DMS 273 treated with DMSO at 0.1 percent for 48 hours (cell line): ENCODE measurements at regions not wholly inside any gene's neighbourhood (a gene's known extent, or its start where the extent isn't known, plus 50 kb on each side); places are given as distances from the start of the nearest gene placed in this dataset.

Experiments
- DNase-seq: peaks from one replicate; lab custom pipeline; 2025; lab: John Stamatoyannopoulos, UW

DNA sequence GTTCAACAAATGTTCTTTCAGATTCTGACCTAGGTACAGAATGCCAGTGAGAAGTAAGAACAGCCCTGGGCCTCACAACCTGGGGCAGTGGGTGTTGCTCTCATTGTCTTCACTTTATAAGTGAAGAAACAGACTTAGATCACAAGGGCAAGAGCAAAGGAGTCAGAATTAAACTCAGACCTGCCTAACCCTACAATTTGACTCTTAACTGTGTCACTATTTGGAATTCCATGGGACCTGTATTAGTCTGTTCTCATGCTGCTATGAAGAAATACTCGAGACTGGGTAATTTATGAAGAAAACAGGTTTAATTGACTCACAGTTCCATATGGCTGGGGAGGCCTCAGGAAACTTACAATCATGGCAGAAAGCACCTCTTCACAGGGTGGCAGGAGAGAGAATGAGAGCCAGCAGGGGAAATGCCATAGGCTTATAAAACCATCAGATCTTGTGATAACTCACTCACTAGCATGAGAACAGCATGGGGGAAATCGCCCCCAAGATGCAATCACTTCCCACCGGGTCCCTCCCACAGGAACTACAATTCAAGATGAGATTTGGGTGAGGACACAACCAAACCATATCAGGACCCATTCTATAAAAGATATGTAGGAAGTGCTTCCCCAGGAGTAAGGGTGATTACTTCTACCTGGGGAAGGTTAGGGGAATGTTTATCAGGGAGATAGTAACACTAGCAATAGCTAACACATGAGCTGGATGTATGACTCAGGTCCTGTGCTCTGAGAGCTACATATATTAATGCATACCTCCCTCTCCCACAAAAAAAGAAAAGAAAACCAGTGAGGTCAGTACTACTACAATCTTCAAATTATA lies 270.1 kb downstream of the SOX9 start:
- DNase-seq, result no peak

DNA sequence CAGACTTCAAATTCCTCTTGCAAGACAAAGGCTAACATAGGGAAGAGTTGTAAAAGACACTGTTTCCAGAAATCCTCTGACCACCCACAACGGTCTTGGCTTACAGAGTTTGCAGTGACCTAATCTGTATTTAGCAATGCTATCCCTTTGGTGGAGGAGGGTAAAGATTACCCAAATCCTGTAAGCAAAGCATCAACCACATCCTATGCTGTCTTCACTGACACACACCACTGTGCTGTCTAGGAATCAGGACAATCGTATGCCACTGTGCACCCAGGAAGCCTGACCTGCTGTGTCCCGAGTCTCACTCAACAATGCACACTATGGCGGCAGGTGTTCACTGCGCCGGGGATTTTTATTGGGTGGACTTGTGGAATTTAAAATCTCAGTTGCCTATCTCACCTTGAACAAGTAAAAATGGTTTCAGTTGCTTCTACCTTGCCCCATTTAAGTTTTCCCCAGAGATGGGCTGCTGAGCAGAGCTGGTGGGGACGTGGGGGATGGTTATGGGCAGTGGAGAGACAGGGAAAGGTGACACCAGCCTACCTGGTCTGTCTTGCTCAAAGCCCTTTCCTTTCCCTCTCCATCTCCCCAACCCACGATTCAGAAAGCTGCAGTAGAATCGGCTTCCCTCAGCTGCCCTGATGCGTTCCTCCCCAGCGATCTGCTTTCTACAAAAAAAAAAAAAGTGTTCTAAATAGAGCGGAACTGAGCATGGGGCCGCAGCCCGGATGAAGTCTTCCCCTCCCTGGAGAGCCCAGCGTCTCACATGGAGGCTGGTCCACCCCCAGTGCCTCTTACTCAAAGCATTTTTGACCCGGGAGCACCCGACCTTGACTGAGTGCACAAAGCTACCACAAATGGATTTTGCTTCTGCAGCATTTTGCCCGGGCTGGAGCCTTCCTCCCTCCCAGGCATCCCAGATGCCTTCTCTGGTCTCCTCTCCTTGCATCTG lies 271.5 kb downstream of the SOX9 start:
- no peak for DNase-seq

DNA sequence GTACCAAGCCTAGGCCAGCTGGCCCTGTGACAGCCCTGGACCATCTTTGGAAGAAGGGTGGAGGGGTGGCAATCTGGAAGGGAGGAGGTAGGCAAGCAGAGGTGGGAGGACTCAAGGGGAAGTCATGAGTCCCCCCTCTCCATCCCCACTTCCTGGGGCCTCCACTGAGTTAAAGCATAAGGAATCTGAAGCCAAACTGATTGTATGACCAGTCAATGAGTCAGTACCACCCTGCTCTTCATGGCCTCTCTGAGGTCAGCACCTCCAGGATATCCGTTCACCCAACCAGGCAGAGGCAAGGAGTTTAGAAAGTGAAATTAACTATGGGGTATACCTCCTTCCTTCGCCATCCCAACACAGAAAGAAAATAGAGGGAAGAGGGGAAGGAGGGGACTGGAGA lies 272.7 kb downstream of the SOX9 start:
- DNase-seq, result no peak

DNA sequence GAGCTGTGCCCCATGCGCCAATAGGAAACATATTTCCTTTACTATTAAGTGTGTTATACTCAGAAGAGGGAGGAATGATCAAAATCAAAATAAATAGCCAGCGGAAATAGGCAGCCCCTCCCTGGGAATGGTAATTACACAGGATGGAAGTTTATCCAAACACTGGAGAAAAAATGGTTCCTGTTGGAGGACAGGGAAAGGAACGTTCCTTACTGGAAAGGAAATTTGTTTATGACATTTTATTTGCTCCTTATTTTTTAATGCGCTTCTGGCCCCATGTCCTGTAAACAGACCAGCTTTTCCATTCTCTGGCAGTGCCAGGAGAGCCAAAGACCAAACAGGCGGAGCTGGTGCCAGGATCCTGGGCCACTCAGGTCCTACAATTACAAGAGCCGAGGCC lies 273.7 kb downstream of the SOX9 start:
- no peak for DNase-seq

DNA sequence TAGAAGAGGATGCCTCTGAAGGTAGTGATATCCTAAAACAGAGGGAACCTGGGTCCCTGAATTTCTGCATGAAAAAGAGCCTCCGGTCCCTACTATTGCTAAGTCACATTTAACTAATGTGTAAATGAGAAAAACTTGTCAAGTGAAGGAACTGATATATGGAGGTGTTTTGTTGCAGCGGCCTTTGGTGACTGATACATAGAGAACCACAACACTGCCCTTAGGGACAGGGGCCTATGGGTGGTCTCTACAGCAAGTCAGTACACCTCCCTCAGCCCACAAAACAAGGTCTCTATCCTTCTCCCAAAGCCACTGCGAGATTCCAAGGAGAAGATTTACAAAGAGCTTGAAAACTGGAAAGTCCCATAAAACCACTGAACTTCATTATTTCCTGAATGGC lies 275.3 kb downstream of the SOX9 start:
- no peak for DNase-seq

DNA sequence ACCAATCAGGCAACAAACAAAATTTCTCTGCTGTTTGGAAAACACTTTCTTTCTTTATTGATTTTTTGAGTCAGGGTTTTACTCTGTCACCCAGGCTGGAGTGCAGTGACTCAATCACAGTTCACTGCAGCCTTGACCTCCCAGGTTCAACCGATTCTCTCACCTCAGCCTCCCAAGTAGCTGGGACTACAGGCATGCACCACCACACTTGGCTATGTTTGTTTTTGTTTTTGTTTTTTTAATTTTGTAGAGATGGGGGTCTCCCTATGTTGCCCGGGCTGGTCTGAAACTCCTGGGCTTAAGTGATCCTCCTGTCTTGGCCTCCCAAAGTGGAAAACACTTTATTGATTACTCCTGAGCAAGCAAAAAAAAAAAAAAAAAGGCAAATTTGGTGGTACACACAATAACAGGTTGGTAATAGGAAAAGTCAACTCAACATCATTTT lies 276.4 kb downstream of the SOX9 start:
- no peak for DNase-seq

DNA sequence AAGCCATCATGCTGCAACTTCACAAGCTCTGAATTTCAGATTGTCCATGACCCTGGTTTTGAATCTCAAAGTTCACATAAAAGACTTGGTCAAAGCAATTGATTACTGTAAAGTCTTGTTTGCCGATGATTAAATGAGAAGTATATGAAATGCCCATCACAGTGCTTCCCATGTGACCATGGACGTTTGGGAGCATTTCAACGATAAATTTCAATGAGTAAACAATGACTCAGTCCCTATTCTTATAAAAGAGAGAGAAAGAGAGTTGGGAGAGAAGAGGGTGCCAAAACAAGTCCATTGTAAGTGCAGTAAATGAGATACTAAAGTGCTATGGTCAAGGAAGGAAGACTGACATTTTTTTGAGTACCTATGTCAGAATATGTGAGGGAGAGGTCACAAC lies 276.9 kb downstream of the SOX9 start:
- DNase-seq, result no peak

DNA sequence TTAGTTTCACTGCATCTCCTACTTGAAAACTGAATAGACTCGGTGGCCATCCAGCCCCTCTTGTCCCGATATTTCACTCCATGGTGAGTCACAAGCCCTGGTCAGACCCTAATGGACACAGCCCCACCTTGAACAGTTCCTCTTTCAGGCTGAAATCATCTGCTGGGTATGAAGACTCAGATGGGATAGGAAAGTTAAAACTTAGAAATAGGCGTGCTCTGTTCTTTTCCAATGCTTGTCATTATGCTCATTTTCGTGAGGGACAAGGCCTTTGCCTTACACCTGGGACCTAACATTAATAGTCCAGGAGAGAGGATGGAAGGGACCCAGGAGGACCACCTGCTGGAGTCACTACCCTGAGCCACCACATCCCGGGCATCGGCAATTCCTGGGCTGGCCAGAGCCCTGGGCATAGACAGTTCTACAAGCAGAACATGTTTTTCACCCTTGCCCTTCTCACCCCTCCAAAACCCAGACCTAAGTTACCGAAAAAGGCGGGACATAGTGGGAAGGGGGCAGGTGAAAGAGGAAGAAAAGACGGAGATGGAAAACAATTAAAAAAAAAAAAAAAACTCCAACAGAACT lies 278.3 kb downstream of the SOX9 start:
- no peak for DNase-seq

DNA sequence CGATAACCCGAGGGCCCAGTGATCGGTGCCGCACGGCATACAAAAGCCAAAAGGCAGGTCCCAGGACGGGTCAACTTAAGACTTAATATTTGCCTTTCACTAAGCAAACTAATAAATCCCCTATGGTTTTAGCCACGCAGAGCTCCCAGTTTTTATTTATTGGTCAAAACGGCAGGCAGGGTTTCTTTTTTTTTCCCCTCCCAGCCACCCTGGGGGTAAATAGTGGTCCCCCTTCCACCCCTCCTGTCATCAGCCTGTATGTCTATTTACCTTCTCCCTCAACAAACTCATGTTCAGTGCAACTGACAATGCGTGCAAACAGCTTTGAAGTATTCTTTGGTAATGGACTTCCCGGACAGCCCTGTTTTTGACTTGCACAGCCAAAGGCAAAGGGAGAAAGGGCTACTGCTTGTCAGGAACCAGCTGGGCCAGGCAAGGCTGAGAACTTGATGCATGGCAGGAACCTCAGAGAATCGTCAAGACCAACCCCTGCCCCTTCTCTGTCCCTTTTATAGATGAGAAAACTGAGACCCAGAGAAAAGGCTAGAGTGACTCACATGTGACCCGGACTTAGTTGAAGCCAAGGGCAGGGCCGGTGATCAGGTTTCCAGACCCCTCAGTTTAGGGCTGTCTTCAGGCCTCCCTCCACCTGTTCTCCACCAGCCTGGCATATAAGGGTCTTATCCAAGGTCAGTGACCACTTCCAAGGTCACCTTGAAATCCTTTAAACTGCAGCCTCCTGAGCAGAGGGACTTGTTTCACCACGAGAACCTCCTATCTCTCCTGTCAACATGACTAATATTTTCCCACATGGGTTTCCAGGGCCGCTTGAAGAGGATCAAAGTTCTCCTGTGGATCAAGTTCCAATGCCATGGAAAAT lies 279.0 kb downstream of the SOX9 start:
- DNase-seq, result no peak

DNA sequence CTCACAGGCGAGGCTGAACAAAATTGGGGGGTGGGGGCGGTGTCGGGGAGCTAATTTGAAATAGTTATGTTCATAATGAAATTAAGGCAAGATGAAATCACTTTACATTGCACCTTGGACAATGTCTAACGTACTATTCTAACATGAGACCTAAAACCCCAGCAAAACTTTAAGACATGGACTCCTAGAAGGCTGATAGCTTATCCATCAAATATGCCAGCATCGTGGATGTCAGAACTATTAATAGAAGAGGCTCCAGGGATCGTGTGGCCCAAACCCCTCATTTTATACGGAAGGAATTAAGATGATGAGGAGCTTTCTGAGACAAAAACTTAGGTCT lies 279.6 kb downstream of the SOX9 start:
- no peak for DNase-seq

DNA sequence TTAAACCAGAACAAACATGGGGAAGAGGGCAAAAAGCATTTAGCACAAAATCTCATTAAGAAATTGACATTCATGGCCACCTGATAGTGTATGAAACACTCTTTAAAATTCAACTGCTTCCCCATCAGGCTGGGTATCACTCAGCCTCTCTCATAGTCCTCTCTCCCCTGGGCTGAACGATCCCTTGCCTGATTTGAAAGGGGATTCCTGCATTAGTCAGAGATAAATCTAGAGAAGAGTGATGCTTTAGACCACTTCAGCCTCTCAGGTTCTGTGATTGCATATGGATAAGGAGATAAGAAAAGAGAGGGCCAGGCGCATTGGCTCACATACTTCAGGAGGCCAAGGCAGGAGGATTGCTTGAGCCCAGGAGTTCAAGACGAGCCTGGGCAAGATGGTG lies 280.0 kb downstream of the SOX9 start:
- no peak for DNase-seq

DNA sequence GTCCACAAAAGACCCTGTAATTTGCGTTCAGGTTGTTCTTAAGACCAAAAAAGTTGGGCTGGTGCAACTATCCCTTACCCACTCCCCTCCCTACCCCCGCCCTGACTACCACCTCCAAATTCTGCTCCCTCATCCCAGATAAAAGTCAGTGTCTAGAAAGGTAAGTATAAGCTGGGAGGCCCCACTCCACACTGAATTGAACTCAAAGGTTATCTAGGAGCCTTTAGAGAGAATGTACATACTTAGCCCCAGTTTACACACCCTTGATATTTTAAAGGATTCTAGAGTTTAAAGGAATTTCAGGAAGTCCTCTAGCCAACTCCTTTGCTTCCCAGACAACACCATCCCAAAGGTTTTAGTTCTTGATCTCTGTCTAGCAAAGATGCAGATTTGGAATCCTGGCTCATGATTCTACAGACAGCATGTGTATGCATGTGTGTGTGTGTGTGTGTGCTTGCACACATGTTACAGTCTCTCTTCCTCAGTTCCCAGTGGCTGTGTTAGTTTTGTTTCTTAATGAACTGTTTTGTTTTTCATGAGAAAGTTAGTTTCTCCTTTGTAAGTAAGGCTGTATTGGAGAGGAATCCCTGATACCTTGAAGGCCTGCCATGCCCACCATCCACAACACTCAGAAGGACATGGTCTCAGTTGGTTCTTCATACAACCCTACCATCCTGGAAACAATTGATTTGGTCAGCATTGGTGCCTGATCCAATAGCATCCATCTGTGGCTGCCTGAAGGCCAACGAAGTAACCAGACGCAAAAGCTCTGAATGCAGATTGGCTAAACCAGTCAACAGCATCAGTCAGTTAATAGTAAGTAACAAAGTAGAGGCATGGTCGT lies 281.3 kb downstream of the SOX9 start:
- DNase-seq, result no peak

DNA sequence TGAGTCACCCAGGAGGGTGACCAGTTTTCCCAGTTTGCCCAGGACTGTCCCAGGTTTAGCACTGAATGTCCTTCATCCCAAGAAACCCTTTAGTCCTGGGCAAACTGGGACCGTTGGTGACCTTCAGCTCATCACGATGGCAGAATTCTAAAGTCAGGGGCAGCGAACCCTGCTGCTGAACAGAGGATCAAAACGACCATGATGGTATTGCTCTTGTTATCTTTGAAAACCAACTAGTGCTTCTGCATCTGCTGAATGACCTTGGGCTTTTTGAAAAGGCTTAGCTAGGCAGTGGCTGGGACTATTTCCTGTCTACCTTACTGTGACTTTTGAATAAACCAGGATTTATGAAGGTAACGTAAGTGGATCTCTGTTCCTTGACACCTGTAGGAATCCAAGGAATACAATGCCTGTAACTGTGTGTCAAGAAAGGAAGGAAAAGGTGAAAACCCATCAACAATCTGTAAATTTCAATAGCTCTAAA lies 281.9 kb downstream of the SOX9 start:
- no peak for DNase-seq

DNA sequence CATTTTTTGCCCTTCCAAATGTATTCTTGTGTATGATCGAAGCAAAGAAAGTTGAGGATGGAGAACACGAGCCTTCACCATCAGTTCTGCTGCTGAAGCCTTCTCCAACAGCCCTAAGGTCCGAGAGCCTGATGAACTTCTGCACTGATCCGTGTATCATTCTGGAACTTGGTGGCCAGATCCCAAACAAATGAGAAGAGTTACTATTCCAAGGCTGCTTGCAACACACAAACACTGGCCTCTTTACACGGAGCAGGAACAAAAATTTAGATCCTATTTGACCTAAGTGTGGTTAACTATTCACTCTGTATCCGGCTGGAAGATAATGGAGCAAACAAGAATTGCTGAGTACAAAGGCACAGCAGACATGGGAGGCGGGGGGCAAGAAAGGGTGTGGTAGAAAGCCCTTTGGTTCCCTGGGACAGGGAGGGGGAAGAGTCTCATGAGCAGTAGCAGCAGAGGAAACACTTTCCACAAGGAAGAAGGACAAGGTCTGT lies 282.9 kb downstream of the SOX9 start:
- DNase-seq, result no peak

DNA sequence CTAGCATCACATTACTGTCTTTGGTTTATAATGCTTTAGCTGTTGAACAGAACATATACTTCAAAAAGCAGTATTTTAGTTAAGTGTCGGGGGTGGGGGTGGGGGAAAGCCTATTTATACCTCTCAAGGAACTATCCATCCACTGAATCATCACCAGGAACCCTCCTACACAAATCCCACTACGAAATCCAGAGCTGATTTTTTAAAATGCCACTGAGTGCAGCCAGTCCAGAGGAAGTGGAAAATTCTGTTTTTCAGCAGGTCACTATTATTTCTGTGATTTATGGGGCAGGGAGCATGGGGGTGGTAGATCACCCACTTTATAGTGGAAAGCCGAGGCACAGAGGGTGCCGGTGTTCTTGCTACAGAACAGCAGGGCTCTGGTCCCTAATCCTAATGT lies 284.1 kb downstream of the SOX9 start:
- DNase-seq, result no peak

DNA sequence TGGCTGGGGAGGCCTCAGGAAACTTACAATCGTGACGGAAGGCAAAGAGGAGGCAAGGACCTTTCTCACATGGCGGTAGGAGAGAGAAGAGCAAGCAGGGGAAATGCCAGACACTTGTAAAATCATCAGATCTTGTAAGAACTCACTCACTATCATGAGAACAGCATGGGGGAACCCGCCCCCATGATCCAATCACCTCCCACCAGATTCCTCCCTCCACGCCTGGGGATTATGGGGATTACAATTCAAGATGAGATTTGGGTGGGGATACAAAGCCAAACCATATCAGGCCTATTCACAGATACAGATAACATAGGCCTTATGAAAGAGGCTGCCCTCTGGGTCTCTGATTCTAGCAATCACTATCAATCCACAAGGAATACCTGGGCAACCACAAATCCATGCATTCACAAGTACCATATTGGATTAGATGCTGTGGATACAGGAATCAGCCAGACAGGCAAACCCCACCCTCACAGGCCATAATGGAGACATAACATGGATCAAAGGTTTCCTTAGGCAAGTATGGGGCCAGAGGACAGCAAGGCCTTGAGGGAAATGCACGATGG lies 284.9 kb downstream of the SOX9 start:
- no peak for DNase-seq

DNA sequence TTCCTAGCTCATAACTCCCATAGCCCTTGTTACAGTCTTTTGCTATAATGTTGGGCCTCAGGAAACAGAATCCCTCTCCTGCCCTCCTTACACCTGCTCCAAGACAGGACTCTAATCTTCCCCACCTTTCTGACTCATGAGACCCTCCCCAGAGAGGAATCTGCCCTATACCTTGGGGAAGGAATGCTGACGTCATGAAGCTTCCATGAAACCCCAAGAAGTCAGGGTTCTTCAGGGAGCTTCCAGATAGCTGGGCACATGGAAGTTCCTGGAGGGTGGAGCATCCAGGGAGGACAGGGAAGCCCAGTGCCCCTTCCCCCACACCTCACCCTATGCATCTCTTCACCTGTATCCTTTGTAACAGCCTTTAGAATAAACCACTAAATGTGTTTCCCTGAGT lies 285.7 kb downstream of the SOX9 start:
- DNase-seq, result no peak

DNA sequence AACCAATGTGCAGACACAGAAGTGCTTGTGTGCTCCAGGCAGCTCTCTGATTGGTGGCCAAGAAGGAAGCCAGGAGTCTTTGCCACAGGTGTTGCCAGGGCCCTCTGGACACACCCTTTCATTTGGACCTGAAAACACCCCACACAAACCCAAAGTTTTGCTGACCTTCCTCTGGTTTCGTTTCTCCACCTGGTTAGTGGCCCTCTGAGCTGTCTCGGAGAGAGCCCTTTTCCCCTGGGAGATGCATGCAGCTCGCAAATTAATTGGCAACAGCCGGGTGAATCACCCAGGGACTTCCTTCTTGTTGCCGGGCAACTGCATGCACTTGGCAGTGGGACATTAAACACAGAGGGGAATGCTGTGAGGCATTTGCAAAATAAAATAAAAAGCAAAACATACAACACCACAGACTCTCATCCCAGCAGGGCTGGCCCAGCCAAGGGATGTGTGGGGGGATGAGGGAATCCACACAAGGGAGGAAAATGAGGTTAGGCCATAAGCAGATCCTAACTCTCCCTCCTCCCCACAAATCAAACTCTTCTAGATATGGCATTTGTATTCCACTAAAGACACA lies 286.6 kb downstream of the SOX9 start:
- DNase-seq, result peak; percentile 73

DNA sequence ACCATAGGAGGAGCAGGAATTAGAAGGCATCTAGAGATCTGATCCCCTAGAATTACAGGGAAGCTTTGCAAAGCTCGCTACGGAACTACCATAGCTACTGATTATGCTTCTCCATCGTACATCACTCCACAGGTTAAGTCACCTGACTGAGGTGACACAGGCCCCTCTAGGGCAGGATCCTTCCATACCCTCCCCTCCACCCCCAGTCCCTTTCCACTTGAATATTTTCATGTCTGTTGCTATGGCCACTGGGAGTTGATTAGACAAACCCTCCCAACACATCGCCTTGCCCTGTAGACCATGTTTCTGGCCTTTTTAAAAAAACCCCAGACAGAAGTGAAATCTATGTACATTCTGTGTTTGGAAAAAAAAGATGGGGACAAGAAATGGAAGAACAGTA lies 287.1 kb downstream of the SOX9 start:
- no peak for DNase-seq

DNA sequence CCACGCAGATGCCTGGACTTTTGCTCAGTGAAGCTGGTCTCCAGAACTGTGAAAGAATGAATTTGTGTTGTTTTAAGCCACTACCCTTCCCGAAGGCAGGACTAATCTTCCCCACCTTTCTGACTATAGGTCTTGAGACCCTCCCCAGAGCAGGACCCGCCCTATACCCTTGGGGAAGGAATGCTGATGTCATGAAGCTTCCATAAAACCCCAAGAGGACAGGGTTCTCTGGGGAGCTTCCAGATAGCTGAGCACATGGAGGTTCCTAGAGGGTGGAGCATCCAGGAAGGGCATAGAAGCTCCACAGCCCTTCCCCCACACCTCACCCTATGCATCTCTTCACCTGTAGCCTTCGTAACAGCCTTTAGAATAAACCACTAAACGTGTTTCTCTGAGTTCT lies 287.8 kb downstream of the SOX9 start:
- no peak for DNase-seq
